ENCODE measurements at regions not wholly inside any gene's neighbourhood (a gene's known extent, or its start where the extent isn't known, plus 50 kb on each side); places are given as distances from the start of the nearest gene placed in this dataset.

- H3K4me3 Mint-ChIP-seq (ENCODE audit: unreplicated experiment), result no peak overlapping the region
Observed at GRCh38 chr12:91538418-91538817, 355.8 kb upstream of the DCN start.

GRCh38 chr12:91533366-91533765 lies 350.7 kb upstream of the DCN start:
- Mint-ChIP-seq H3K36me3 (ENCODE audit: low read depth) (no peaks in the 10 kb centered on the region), H3K4me1 (ENCODE audit: low read depth) (peaks cover 6% of the 10 kb centered on the region), H3K4me3 (ENCODE audit: unreplicated experiment) (no peak overlapping the region), H3K27me3 (ENCODE audit: low read depth) (no peaks in the 10 kb centered on the region), H3K9me3 (ENCODE audit: low read depth) (peaks cover 9% of the 10 kb centered on the region), H3K27ac (ENCODE audit: unreplicated experiment) (no peak overlapping the region)
- no peak for TF ChIP-seq CTCF (IDR thresholded peaks at IDR 0.05)
- no peak for DNase-seq (ENCODE audit: low spot score)

More at GRCh38 chr12:91538418-91538817, 355.8 kb upstream of the DCN start:
- Mint-ChIP-seq H3K27me3 (ENCODE audit: low read depth) (no peaks in the 10 kb centered on the region), H3K4me1 (ENCODE audit: low read depth) (no peaks in the 10 kb centered on the region), H3K27ac (ENCODE audit: unreplicated experiment) (no peak overlapping the region), H3K36me3 (ENCODE audit: low read depth) (no peaks in the 10 kb centered on the region), H3K9me3 (ENCODE audit: low read depth) (peaks cover 9% of the 10 kb centered on the region)
- no peak for DNase-seq (ENCODE audit: low spot score)
- TF ChIP-seq CTCF (IDR thresholded peaks at IDR 0.05), result no peak

GRCh38 chr12:91529829-91530228 lies 347.2 kb upstream of the DCN start:
- H3K4me1 Mint-ChIP-seq (ENCODE audit: low read depth), result peaks cover 6% of the 10 kb centered on the region
- H3K27ac Mint-ChIP-seq (ENCODE audit: unreplicated experiment), result no peak overlapping the region
- no peaks in the 10 kb centered on the region for H3K27me3 Mint-ChIP-seq (ENCODE audit: low read depth)
- H3K36me3 Mint-ChIP-seq (ENCODE audit: low read depth), result no peaks in the 10 kb centered on the region
- H3K4me3 Mint-ChIP-seq (ENCODE audit: unreplicated experiment), result no peak overlapping the region
- DNase-seq (ENCODE audit: low spot score), result no peak
- TF ChIP-seq CTCF (IDR thresholded peaks at IDR 0.05), result no peak
- H3K9me3 Mint-ChIP-seq (ENCODE audit: low read depth), result peaks cover 7% of the 10 kb centered on the region

GRCh38 chr12:91523831-91524230 lies 341.2 kb upstream of the DCN start:
- H3K4me1 Mint-ChIP-seq (ENCODE audit: low read depth), result no peaks in the 10 kb centered on the region
- H3K4me3 Mint-ChIP-seq (ENCODE audit: unreplicated experiment), result no peak overlapping the region
- no peaks in the 10 kb centered on the region for H3K27me3 Mint-ChIP-seq (ENCODE audit: low read depth)
- H3K36me3 Mint-ChIP-seq (ENCODE audit: low read depth), result peaks cover 2% of the 10 kb centered on the region
- H3K9me3 Mint-ChIP-seq (ENCODE audit: low read depth), result peaks cover 5% of the 10 kb centered on the region
- no peak overlapping the region for H3K27ac Mint-ChIP-seq (ENCODE audit: unreplicated experiment)
- no peak for TF ChIP-seq CTCF (IDR thresholded peaks at IDR 0.05)
- DNase-seq (ENCODE audit: low spot score), result no peak

- H3K27ac Mint-ChIP-seq (ENCODE audit: unreplicated experiment), result no peak overlapping the region
- DNase-seq (ENCODE audit: low spot score), result no peak
- peaks cover 2% of the 10 kb centered on the region for H3K36me3 Mint-ChIP-seq (ENCODE audit: low read depth)
- no peak for TF ChIP-seq CTCF (IDR thresholded peaks at IDR 0.05)
- H3K27me3 Mint-ChIP-seq (ENCODE audit: low read depth), result peaks cover 4% of the 10 kb centered on the region
- peaks cover 13% of the 10 kb centered on the region for H3K9me3 Mint-ChIP-seq (ENCODE audit: low read depth)
- H3K4me1 Mint-ChIP-seq (ENCODE audit: low read depth), result no peaks in the 10 kb centered on the region
- H3K4me3 Mint-ChIP-seq (ENCODE audit: unreplicated experiment), result no peak overlapping the region
Observed at GRCh38 chr12:91516695-91517047, 334.1 kb upstream of the DCN start.
